Glutamatergic neuron (in vitro differentiated cells): ENCODE measurements at regions not wholly inside any gene's neighbourhood (a gene's known extent, or its start where the extent isn't known, plus 50 kb on each side); places are given as distances from the start of the nearest gene placed in this dataset.

Experiments used
- DNase-seq: peaks from one replicate; pipeline ENCODE4 v3.0.0; 2022
- H3K27ac Mint-ChIP-seq: one replicate; pipeline ENCODE4 v1.8.0; 2020; ENCODE audit warnings: mild to moderate bottlenecking, mixed read lengths, inconsistent platforms; ENCODE audit not compliant: unreplicated experiment
- H3K27me3 Mint-ChIP-seq: one replicate; pipeline ENCODE4 v1.8.0; 2020; ENCODE audit warnings: mild to moderate bottlenecking, moderate library complexity, mixed read lengths, inconsistent platforms; ENCODE audit not compliant: unreplicated experiment
- H3K36me3 Mint-ChIP-seq: one replicate; pipeline ENCODE4 v1.8.0; 2020; ENCODE audit warnings: mild to moderate bottlenecking, mixed read lengths, inconsistent platforms; ENCODE audit not compliant: unreplicated experiment
- H3K4me1 Mint-ChIP-seq: one replicate; pipeline ENCODE4 v1.8.0; 2020; ENCODE audit warnings: mild to moderate bottlenecking, low read depth, mixed read lengths, inconsistent platforms; ENCODE audit not compliant: unreplicated experiment
- H3K4me3 Mint-ChIP-seq: one replicate; pipeline ENCODE4 v1.8.0; 2020; ENCODE audit warnings: mild to moderate bottlenecking, mixed read lengths, inconsistent platforms; ENCODE audit not compliant: unreplicated experiment
- H3K9me3 Mint-ChIP-seq: one replicate; pipeline ENCODE4 v1.8.0; 2020; ENCODE audit warnings: mild to moderate bottlenecking, moderate library complexity, mixed read lengths, inconsistent platforms; ENCODE audit not compliant: unreplicated experiment
- CTCF ChIP-seq: fragments of 200-600 bp; sonication (generic); IDR thresholded peaks from one replicate; pipeline ENCODE4 v1.5.0; 2021; ENCODE audit not compliant: partially characterized antibody, unreplicated experiment

DNA sequence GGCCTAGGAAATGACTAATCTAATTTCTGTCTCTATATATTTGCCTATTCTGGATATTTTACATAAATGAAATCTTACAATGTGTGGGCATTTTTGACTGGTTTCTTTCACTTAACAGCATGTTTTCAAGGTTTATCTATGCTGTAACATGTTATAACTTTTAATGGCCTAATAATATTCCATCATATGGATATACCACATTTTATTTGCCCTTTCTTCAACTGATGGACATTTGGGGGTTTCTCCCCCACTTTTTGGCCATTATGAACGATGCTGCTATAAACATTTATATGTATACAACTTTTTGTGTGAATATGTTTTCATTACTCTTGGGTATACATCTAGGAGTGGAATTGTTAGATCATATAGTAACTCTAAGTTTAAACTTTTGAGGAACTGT, 357.3 kb upstream of the ADAMTS9 start:
- no peak for DNase-seq
- no peak for TF ChIP-seq CTCF
- H3K4me3 Mint-ChIP-seq: no peak overlapping the region
- no peaks in the 10 kb centered on the region for H3K27me3 Mint-ChIP-seq
- H3K36me3 Mint-ChIP-seq: no peaks in the 10 kb centered on the region
- no peak overlapping the region for H3K27ac Mint-ChIP-seq
- H3K4me1 Mint-ChIP-seq: no peaks in the 10 kb centered on the region
- peaks cover 3% of the 10 kb centered on the region for H3K9me3 Mint-ChIP-seq

DNA sequence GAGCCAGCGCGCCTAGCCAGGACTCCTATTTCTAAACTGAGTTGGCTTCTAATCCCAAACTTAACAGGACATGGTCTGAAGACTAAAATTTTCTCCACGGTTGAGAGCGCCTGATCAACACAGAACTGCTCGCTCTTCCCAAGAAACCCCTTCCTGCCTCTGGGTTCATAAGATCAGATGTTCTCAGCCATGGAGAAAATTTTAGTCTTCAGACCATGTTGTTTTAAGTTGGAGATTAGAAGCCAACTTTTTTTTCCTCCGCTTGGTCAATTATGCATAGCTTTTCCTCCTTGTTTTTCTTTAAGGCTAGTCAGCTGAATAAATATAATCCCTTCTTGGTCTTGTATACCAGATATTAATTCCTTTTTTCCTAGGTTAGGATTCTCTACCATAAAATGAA, 356.6 kb upstream of the ADAMTS9 start:
- no peak overlapping the region for H3K4me3 Mint-ChIP-seq
- no peak for DNase-seq
- no peaks in the 10 kb centered on the region for H3K36me3 Mint-ChIP-seq
- no peak for TF ChIP-seq CTCF
- H3K27me3 Mint-ChIP-seq: no peaks in the 10 kb centered on the region
- no peak overlapping the region for H3K27ac Mint-ChIP-seq
- peaks cover 3% of the 10 kb centered on the region for H3K9me3 Mint-ChIP-seq
- H3K4me1 Mint-ChIP-seq: no peaks in the 10 kb centered on the region

DNA sequence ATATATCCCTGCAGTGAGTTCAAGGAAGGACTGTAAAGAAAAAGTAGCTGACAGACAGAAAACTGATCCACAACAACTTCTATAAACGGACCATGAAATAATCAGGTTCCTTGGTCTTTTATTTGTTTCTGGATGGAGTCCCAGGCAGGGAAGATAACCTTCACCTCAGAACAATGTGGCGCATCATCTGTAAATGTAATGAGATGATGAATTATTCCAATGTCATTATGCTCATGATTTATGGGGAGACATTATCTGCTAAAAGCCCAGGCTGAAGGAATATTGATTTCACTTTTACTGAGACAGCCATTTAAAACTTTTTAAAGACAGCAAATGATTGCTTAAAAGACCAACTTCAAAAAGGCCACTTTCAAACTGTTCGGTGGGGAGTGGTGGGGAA, 354.9 kb upstream of the ADAMTS9 start:
- Mint-ChIP-seq H3K27ac (no peak overlapping the region), H3K4me1 (no peaks in the 10 kb centered on the region), H3K27me3 (no peaks in the 10 kb centered on the region), H3K9me3 (peaks cover 3% of the 10 kb centered on the region), H3K4me3 (no peak overlapping the region), H3K36me3 (no peaks in the 10 kb centered on the region)
- no peak for TF ChIP-seq CTCF
- DNase-seq: no peak

DNA sequence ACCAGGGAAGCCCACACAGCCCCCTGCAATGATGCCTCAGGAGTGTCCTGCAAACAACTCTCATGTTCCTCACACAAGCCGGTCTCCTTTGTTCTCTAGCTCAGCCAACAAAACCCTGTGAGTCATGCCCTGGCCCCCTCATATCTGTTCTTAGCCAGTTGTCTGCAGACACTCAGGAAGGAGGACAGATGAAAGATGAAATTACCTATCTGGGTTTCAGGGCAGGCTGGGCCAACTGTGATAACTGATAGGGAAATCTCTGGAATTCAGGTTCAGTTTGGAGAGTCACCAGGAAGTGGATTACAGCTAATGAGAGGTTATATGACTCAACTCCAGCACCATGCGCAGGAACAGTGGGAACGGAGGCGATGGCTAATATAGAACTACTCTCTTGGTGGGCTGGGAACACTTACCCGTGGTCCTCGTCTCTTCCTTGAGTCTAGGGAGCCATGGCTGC, 352.0 kb upstream of the ADAMTS9 start:
- Mint-ChIP-seq H3K27ac (no peak overlapping the region), H3K9me3 (no peaks in the 10 kb centered on the region), H3K4me1 (no peaks in the 10 kb centered on the region), H3K36me3 (no peaks in the 10 kb centered on the region), H3K27me3 (no peaks in the 10 kb centered on the region), H3K4me3 (no peak overlapping the region)
- no peak for DNase-seq
- TF ChIP-seq CTCF: no peak

DNA sequence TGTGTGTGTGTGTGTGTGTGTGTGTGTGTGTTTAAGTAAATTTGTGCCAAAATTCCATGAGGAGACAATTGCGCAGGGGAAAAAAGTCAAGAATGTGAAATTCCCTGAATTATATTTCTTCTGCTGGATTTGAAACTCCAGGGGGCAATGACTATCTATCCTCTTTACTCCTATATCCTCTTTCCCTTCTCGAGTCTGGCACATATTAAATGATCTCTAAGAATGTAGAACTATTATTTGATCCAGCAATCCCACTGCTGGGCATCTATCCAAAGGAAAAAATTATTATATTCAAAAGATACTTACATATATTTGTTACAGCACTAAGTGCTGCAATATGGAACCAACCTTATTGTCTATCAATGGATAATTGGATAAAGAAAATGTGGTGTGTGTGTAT, 350.1 kb upstream of the ADAMTS9 start:
- no peak for TF ChIP-seq CTCF
- H3K4me1 Mint-ChIP-seq: no peaks in the 10 kb centered on the region
- H3K4me3 Mint-ChIP-seq: no peak overlapping the region
- H3K9me3 Mint-ChIP-seq: no peaks in the 10 kb centered on the region
- H3K36me3 Mint-ChIP-seq: no peaks in the 10 kb centered on the region
- DNase-seq: no peak
- H3K27ac Mint-ChIP-seq: no peak overlapping the region
- no peaks in the 10 kb centered on the region for H3K27me3 Mint-ChIP-seq
